Hematopoietic multipotent progenitor cell treated with erythropoietin and hydrocortisone succinate and interleukin-3 and kit ligand, for 6 days (in vitro differentiated cells): ENCODE measurements at regions not wholly inside any gene's neighbourhood (a gene's known extent, or its start where the extent isn't known, plus 50 kb on each side); places are given as distances from the start of the nearest gene placed in this dataset.

Experiments
- DNase-seq: peaks from one replicate; pipeline ENCODE4 v3.0.0-alpha.2; 2015

GRCh38 chr16:63005356-63005755 is 969.1 kb upstream of the CDH8 start:
- DNase-seq = no peak

DNA sequence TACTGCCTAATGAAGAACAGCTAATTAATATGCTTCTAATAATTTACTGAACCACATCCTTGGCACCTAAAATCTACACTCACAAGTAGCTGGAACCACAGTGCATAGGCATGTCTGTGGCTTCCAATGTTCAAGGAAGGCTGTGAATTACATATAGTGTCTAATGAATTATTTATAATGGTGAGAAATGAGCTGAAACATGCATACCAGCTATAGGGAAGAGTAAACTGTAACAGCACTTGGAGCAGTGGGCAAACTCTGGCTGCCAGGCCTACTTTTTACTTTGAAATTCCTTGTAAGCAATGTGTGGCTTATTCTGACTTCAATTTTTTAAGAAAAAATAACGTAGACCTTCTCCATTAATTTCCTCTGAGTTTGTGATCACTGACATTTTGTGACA is 953.2 kb upstream of the CDH8 start:
- no peak for DNase-seq

GRCh38 chr16:62985722-62986121 is 949.5 kb upstream of the CDH8 start:
- no peak for DNase-seq

DNA sequence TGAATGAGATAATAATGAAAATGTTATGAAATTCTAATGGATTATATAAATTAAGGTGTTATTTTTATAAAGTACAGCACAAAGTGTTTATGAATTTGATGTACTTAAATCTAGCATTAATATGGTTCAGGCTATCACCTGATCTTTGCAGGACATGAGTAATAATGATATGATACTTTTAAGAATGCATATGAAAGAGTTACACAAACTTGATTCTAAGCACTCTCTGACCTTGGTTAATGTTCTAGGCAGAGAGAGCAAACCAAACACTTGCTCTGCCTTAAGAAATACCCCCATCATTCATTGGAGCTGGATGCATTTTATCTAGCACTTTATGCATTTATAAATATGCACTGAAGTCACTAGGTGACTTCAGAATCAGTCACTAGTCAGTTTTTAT is 942.2 kb upstream of the CDH8 start:
- no peak for DNase-seq

DNA sequence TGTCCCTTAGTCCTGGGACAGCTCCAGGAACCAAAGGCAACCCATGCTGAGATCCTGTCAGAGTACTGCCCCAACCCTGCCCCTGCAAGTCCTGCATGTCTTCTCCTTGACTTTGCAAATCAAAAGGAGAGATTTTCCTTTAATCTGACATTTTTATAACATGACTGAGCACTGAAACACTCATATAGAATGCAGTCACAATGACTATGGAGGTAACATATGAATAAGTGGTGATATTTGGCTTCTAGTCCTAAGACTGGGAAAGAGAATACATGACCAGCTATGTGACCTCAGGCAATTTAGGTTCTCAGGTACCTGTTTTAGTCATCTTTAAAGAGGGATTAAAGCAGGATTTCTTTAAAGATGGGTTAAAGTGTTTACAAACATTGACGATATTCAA is 941.6 kb upstream of the CDH8 start:
- no peak for DNase-seq

GRCh38 chr16:62974424-62974823 is 938.2 kb upstream of the CDH8 start:
- no peak for DNase-seq

GRCh38 chr16:62970851-62971250 is 934.6 kb upstream of the CDH8 start:
- DNase-seq = no peak

DNA sequence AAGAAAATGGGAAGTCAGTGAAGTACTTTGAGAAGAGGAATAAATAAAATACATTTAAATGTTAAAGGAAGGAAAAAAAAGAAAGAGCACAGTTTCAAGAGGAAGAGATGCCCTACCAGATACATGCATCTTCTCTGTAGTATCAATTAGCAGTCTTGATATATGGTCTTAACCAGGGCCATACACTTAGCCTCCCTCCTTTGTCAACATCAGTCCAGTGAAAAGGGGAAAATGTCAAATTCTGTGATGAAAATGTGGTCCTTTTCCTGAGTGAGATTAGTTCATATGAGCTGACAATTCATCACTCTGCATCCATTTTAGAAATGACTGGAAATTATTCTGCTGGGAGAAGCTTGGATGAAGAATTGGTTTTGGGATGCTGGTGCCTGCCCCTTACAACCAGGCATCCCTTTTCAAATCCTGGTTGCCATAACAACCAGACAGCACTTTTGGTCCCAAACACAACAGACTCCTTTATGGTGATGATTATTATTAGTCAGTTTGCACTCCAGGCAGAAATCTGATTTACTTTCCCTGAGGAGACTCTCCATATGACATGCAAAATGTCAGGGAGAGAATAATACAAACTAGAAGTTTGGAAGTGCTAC is 933.6 kb upstream of the CDH8 start:
- no peak for DNase-seq

DNA sequence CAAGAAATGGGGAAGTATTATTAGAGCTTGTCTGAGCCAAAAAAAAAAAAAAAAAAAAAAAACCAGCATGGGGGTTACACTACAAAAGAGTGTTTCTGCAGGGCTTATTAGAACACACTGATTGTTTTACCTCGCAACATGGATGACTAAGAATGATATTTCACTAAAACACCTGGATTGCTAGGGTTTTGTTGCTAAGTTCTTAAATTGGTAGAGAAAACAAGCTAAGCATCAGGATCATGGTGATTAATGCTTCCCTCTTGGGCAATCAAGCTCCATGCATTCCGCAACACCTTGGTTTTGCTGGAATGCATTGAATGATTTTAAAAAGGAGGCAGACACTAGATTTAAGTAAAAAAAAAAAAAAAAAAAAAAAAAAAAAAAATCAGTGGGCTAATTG is 931.4 kb upstream of the CDH8 start:
- no peak for DNase-seq

DNA sequence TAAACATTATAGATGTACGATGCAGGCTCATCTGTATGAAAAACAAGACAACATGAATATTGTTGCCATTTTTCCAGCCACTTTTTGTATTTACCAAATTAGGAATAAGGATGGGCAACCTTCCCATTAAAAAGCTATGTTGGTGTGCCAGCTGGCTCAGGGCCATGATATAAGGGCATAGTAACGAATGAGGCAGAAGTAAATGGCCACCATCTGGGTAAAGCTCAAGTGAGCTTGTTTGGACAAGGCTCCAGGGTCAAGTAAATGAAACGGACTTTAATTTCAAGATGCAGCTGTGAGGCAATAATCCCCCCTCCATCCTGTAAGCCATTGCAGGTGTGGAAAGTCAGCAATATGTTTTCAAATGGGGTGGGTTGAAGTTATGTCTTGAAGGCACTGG is 930.9 kb upstream of the CDH8 start:
- DNase-seq = no peak

GRCh38 chr16:62966626-62967025 is 930.4 kb upstream of the CDH8 start:
- no peak for DNase-seq

GRCh38 chr16:62965831-62966230 is 929.6 kb upstream of the CDH8 start:
- DNase-seq = no peak

GRCh38 chr16:62963846-62964245 is 927.6 kb upstream of the CDH8 start:
- DNase-seq = no peak

GRCh38 chr16:62955033-62955349 is 918.8 kb upstream of the CDH8 start:
- DNase-seq = no peak

DNA sequence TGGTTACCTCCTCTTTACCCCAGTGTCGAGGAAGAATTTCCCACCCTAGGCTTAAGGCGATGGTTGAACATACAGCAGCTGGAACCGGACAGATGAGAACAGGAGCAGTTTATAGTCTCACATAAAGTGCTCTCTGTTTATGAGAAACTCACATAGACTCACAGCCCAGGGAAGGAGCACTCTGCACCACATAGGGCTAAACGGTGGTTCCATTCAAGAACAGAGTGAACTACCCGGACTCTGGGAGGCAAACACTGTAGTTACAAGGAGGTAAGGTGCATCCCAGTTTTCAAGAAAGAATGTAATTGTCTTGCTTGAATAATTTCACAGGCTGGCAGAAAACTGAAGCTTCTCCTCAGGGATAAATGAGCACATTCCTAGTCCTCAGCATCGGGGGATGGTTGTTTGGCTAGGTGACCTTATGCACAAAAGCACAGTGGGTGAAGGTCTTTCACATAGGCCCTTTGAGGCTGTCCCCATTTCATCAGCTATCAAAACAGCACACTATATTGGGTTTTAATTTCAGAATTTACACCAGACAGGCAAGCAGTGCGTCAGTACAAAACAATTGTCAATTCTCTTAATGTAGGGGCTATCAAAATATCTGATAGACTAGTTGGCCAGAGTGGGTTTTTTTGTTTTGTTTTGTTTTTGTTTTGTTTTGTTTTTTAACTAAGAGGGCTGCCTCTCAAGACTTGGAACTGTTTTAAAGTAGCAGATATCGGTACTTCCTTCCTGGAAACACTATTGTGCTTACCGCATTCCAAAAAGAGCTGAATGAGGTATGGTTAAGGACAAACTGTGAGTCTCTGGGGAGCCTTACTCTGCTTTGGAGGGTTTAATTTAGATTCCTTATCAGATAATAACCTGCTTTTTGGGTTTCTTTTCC is 918.1 kb upstream of the CDH8 start:
- no peak for DNase-seq

DNA sequence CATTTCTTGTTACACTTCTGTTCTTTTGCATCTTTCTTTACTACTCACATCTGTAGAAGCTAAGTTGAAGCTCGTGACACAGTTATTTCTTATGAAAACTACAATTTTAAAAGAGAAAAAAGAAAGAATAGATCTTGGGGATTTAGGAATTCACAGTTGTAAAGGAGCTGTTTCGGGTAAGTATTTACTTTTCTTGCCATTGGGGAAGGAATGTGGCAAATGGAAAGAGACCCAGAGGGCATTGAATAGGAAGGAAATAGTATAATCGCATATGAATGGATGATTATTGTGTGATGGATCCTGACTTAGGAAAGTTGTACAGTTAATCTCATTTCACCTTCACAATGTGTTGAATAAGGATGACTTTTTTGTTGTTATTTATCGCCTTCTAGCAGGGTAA is 914.1 kb upstream of the CDH8 start:
- no peak for DNase-seq

DNA sequence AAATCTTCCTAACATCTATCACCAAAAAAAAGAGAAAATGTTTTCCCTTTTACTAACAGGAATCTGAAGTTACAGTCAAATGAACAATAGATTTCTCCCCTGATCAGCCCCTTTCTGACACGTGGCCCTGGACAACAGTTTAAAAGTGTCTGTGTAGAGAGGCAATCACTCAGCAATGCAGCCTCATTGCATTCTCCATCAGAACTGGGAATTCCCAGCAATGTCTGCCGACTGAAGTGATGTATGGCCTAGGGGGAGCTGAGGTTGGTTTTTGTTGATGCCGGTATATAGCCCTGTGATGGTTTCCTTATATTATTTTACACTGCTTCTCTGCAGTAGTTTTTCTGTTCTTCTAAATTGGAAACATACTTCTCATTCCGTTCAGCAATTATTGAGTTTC is 904.3 kb upstream of the CDH8 start:
- no peak for DNase-seq

DNA sequence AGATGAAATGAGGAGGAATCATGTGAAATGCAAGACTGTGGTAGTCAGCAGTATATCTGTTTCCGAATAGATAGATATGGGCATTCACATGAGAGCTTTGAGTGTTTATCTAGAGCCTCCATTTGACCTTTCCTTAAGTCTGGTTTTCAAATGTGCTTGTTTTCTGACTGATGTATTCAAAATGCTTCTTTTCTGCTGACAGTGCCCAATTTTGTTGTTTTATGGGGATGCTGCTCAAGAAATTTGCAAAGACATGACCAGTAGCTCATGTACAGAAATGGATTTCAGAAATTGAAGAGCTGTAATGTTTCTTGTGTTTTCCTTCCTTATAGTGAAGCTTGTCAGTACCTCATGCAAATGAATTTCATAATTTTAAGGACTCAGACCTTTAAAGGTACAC is 903.4 kb upstream of the CDH8 start:
- no peak for DNase-seq

- DNase-seq = no peak
These were observed 897.7 kb upstream of the CDH8 start for GRCh38 chr16:62933929-62934328.

DNA sequence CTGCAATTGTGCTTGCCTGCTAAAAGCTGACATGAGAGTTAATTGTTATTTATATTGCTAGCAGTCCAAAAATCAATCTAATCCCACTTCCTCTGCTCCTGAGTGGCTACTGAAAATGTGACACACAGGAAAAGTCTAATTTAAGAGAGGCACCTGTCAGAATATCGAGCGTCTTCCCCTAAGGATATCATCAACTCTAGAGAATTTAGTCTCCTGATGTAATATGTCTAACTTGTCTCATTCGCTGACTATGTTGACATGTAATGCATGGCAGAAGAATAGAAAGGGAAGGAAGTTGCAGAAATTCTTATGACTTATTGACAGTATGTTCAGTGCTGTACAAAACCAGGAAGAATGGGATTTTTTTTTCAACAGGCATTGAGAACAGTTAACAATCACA is 893.4 kb upstream of the CDH8 start:
- no peak for DNase-seq

- DNase-seq = no peak
These were observed 890.9 kb upstream of the CDH8 start for GRCh38 chr16:62927122-62927521.

GRCh38 chr16:62926121-62926801 is 890.0 kb upstream of the CDH8 start:
- DNase-seq = no peak

- no peak for DNase-seq
These were observed 885.7 kb upstream of the CDH8 start for GRCh38 chr16:62921904-62922303.

DNA sequence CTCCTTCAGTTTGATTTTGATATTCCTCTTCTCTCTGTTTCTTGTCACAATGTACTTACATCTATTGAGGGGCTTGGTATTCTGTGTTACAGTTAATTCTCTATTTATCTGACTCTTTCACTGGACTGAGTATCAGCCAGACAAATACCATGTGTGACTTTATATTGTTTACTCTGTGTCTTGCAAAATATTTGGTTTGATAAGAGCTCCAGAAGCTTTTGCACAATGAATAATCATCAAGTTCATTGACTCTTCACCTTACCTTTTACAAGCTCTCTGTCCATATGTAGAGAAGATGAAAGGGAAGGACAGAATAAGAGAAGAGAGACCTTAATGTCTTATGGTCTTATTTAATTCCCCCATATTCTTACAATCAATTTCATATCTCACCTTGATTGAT is 877.7 kb upstream of the CDH8 start:
- no peak for DNase-seq
